ENCODE measurements at regions not wholly inside any gene's neighbourhood (a gene's known extent, or its start where the extent isn't known, plus 50 kb on each side); places are given as distances from the start of the nearest gene placed in this dataset.

- H3K27ac ChIP-seq, result no peak overlapping the region
- TF ChIP-seq CTCF (conservative IDR thresholded peaks at IDR 0.05), result no peak
Measured at GRCh38 chr4:114223580-114223979, 244.1 kb upstream of the ARSJ start.

GRCh38 chr4:114225436-114225835, 246.0 kb upstream of the ARSJ start:
- H3K27ac ChIP-seq, result no peak overlapping the region
- no peak for TF ChIP-seq CTCF (conservative IDR thresholded peaks at IDR 0.05)

- no peak for TF ChIP-seq CTCF (conservative IDR thresholded peaks at IDR 0.05)
- no peak overlapping the region for H3K27ac ChIP-seq
Measured at GRCh38 chr4:114226179-114226578, 246.7 kb upstream of the ARSJ start.

- no peak for TF ChIP-seq CTCF (conservative IDR thresholded peaks at IDR 0.05)
- no peak overlapping the region for H3K27ac ChIP-seq
Measured at GRCh38 chr4:114226968-114227760, 247.7 kb upstream of the ARSJ start.

GRCh38 chr4:114229706-114230105, 250.3 kb upstream of the ARSJ start:
- no peak overlapping the region for H3K27ac ChIP-seq
- no peak for TF ChIP-seq CTCF (conservative IDR thresholded peaks at IDR 0.05)

GRCh38 chr4:114236171-114236769, 256.8 kb upstream of the ARSJ start:
- no peak overlapping the region for H3K27ac ChIP-seq
- TF ChIP-seq CTCF (conservative IDR thresholded peaks at IDR 0.05), result no peak

GRCh38 chr4:114237997-114238396, 258.6 kb upstream of the ARSJ start:
- no peak for TF ChIP-seq CTCF (conservative IDR thresholded peaks at IDR 0.05)
- no peak overlapping the region for H3K27ac ChIP-seq

All from VCaP (cell line).